ENCODE measurements at regions not wholly inside any gene's neighbourhood (a gene's known extent, or its start where the extent isn't known, plus 50 kb on each side); places are given as distances from the start of the nearest gene placed in this dataset.

DNA sequence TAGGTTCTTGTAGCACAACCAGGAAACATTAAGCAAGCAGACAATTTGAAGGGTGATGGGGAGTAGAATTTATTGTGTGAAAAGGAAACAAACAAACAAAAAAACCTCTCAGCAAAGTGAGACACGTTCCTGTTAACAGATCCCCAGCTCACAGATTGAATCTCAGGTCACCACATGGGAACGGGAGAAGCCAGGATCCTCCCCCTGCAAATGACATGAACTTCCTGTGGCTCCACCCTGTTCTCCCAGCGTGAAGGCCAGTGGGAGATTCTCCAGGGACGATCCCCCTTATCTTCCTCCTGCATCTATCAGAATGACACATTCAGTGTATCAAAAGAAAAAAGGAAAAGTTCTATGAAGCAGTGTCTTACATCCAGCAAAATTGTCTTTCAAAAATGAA is 1488.1 kb downstream of the OTOL1 start:
- TF ChIP-seq, protein P1, sequence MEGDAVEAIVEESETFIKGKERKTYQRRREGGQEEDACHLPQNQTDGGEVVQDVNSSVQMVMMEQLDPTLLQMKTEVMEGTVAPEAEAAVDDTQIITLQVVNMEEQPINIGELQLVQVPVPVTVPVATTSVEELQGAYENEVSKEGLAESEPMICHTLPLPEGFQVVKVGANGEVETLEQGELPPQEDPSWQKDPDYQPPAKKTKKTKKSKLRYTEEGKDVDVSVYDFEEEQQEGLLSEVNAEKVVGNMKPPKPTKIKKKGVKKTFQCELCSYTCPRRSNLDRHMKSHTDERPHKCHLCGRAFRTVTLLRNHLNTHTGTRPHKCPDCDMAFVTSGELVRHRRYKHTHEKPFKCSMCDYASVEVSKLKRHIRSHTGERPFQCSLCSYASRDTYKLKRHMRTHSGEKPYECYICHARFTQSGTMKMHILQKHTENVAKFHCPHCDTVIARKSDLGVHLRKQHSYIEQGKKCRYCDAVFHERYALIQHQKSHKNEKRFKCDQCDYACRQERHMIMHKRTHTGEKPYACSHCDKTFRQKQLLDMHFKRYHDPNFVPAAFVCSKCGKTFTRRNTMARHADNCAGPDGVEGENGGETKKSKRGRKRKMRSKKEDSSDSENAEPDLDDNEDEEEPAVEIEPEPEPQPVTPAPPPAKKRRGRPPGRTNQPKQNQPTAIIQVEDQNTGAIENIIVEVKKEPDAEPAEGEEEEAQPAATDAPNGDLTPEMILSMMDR (IDR thresholded peaks at IDR 0.05) = no peak
- TF ChIP-seq NFE2L2 (conservative IDR thresholded peaks at IDR 0.05; ENCODE audit: low read length) (no peak), JUN (IDR thresholded peaks at IDR 0.05) (no peak), BHLHE40 (IDR thresholded peaks at IDR 0.05; ENCODE audit: low read depth, low read length) (no peak)
- TF ChIP-seq, protein P2, sequence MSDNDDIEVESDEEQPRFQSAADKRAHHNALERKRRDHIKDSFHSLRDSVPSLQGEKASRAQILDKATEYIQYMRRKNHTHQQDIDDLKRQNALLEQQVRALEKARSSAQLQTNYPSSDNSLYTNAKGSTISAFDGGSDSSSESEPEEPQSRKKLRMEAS (IDR thresholded peaks at IDR 0.05) = no peak

All from A549 (cell line).